ENCODE measurements at regions not wholly inside any gene's neighbourhood (a gene's known extent, or its start where the extent isn't known, plus 50 kb on each side); places are given as distances from the start of the nearest gene placed in this dataset.
"Not testable (repeated sequence)": the region's sequence is repeated elsewhere in the genome, so short reads cannot be mapped to it uniquely, and the experiment has no call there.

- no peak for DNase-seq
These were observed 152.7 kb upstream of the NRP1 start for GRCh38 chr10:33487014-33487776.

- DNase-seq, result no peak
These were observed 150.8 kb upstream of the NRP1 start for GRCh38 chr10:33485276-33485675.

- DNase-seq, result no peak
These were observed 150.3 kb upstream of the NRP1 start for GRCh38 chr10:33484787-33485186.

- no peak for DNase-seq
These were observed 149.3 kb upstream of the NRP1 start for GRCh38 chr10:33483816-33484190.

GRCh38 chr10:33483124-33483815 is 148.8 kb upstream of the NRP1 start:
- no peak for DNase-seq

GRCh38 chr10:33482486-33482885 is 148.0 kb upstream of the NRP1 start:
- no peak for DNase-seq

GRCh38 chr10:33481184-33481583 is 146.7 kb upstream of the NRP1 start:
- DNase-seq, result no peak

GRCh38 chr10:33480417-33480816 is 145.9 kb upstream of the NRP1 start:
- not testable (repeated sequence) for DNase-seq

GRCh38 chr10:33478675-33479125 is 144.2 kb upstream of the NRP1 start:
- no peak for DNase-seq

GRCh38 chr10:33478089-33478674 is 143.7 kb upstream of the NRP1 start:
- no peak for DNase-seq

- no peak for DNase-seq
These were observed 143.0 kb upstream of the NRP1 start for GRCh38 chr10:33477291-33478088.

GRCh38 chr10:33476757-33477273 is 142.3 kb upstream of the NRP1 start:
- no peak for DNase-seq

GRCh38 chr10:33473688-33474087 is 139.2 kb upstream of the NRP1 start:
- no peak for DNase-seq

- not testable (repeated sequence) for DNase-seq
These were observed 133.5 kb upstream of the NRP1 start for GRCh38 chr10:33468006-33468405.

GRCh38 chr10:33465747-33466146 is 131.3 kb upstream of the NRP1 start:
- DNase-seq, result no peak

- no peak for DNase-seq
These were observed 128.5 kb upstream of the NRP1 start for GRCh38 chr10:33463011-33463410.

GRCh38 chr10:33461295-33461640 is 126.8 kb upstream of the NRP1 start:
- no peak for DNase-seq

- peak; percentile 86 for DNase-seq
These were observed 126.2 kb upstream of the NRP1 start for GRCh38 chr10:33460505-33461294.

- DNase-seq, result no peak
These were observed 125.1 kb upstream of the NRP1 start for GRCh38 chr10:33459602-33460001.

GRCh38 chr10:33455029-33455428 is 120.6 kb upstream of the NRP1 start:
- DNase-seq, result no peak

GRCh38 chr10:33454554-33454953 is 120.1 kb upstream of the NRP1 start:
- no peak for DNase-seq
